ENCODE measurements at regions not wholly inside any gene's neighbourhood (a gene's known extent, or its start where the extent isn't known, plus 50 kb on each side); places are given as distances from the start of the nearest gene placed in this dataset.

DNA sequence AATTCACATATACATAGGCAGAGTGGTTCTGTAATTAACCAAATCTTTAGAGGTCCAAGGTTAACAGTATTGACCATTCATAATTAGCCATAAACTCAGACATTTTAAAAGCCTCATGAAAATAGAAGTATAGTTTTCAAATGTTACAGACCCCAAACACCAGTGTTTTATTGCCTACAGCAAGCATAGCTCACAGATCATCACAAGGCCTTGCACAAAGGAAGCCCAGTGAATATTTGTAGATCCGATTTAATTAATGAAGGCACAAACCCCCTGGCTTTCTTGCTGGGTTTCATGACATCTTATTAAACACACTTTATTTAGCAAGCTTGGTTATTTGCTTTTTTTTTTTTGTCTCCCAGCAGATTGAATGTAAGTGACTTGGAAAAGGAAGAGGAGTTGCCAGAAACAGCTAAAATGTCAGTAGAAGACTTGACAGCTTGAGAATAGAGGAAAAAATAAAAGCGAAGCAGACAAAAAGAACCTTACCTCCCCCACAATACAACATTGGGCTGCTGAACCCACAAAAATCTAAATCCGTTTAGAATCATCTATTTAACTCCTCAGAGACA is 283.9 kb upstream of the TNC start:
- TF ChIP-seq, protein P1, sequence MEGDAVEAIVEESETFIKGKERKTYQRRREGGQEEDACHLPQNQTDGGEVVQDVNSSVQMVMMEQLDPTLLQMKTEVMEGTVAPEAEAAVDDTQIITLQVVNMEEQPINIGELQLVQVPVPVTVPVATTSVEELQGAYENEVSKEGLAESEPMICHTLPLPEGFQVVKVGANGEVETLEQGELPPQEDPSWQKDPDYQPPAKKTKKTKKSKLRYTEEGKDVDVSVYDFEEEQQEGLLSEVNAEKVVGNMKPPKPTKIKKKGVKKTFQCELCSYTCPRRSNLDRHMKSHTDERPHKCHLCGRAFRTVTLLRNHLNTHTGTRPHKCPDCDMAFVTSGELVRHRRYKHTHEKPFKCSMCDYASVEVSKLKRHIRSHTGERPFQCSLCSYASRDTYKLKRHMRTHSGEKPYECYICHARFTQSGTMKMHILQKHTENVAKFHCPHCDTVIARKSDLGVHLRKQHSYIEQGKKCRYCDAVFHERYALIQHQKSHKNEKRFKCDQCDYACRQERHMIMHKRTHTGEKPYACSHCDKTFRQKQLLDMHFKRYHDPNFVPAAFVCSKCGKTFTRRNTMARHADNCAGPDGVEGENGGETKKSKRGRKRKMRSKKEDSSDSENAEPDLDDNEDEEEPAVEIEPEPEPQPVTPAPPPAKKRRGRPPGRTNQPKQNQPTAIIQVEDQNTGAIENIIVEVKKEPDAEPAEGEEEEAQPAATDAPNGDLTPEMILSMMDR (IDR thresholded peaks at IDR 0.05): no peak
- no peak for TF ChIP-seq POLR2A (IDR thresholded peaks at IDR 0.05)
